Heart left ventricle (tissue), 13 donors: ENCODE measurements at regions not wholly inside any gene's neighbourhood (a gene's known extent, or its start where the extent isn't known, plus 50 kb on each side); places are given as distances from the start of the nearest gene placed in this dataset.

Source experiments
- CTCF ChIP-seq, 12 donors: fragments of 200-600 bp; sonication (generic) in 4 of 12; IDR thresholded peaks; one replicate each; pipeline versions ENCODE4 v1.5.0 to v1.8.0; 2018 to 2022; ENCODE audit warnings: antibody characterized with exemption in 12 of 12, mild to moderate bottlenecking in 5 of 12
- POLR2A ChIP-seq, 2 donors: fragments of 450-650 bp; IDR thresholded peaks; one replicate each; pipeline ENCODE4 v1.6.1; 2017; ENCODE audit warnings: antibody characterized with exemption in 2 of 2, mild to moderate bottlenecking in 2 of 2, moderate library complexity in 2 of 2
- donor health status: ischemic (EF 13 %, LVEDD 7.1; RV severe dilation, severe dysfunction).
- donor health status: DM: no; HTN: yes; CAD: no.
- donor health status: DM: no; HTN: no; CAD: no.
- donor health status: ischemic (EF 25% LVEDD 6.9; RV normal size, moderate dysfunction).
- donor health status: ischemic (EF 25% LVEDD 5.7; RV mildly dilated, moderate dysfunction).
- donor health status: ischemic (EF 35%, LVEDD 5.7; RV mildly dilated, moderate dysfunction).
- donor health status: nonischemic (EF 11% LVEDD 7.7; RV severe dilation, severe dysfunction).
- donor health status: DM: yes; HTN: yes; CAD: no.
- donor health status: PGD.
- donor health status: ischemic (EF 29% LVEDD 5.4; RV normal size, mild dysfunction).
- donor health status: nonischemic (EF 23%, LVEDD 6.1; RV moderate dilation, normal function).

DNA sequence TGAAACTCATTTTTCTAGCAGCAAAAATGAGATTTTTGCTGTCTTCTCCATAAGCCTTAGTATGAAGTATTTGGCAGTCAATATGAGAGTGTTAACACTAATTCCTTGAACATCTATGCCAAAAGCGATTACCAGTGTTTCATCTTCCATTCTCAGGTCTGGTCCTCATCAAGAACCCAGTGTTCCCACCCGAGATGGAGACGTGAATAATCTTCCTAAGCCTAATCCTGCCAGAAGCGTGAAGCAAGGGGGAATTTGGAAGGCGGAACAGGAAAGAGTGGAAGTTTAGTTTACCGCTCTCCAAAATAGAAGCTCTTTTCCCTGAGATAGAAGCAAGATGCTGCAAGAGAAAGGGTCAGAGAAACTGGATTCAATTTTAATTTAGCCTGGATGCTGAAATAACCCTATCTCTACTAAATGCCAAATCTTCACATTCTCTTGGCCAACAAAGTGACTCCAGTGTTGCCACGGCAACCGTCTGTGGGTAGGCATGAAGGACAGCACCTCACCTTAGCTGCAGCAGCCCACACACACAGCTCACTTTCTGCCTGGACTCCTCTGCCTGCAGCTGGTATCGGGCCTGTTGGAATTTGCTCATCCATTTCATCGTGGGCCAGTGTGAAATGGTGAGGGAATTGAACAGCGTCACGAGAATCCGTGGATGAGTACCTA is 711.1 kb downstream of the CBLN2 start:
- TF ChIP-seq CTCF (IDR thresholded peaks at IDR 0.05) = no peak
- no peak for TF ChIP-seq POLR2A (IDR thresholded peaks at IDR 0.05)
